ENCODE measurements at regions not wholly inside any gene's neighbourhood (a gene's known extent, or its start where the extent isn't known, plus 50 kb on each side); places are given as distances from the start of the nearest gene placed in this dataset.

DNA sequence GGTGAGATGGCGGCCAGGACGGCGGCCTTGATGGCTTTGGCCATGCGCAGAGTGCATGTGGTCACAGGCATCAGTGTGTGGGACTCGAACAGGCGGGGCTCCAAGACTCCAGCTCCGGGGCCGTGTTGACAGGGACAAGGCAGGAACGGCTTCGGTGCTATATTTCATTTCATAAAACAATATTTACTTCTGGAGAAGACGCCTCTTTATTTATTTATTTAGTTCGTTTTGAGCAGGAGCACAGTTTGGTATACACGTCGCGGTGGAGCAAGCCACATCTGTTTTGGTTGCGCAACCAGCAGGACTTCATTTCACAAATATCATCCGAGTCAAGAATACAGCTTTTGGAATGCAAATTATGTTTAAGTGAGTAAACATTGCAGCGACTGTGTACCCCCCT, 166.7 kb upstream of the TSHZ3 start:
- Histone ChIP-seq H3K9me3 (ENCODE audit: control insufficient read depth, insufficient read depth, low read depth, low read length) (peaks cover 3% of the 10 kb centered on the region; the same call in 1 of the 2 replicates), H3K27me3 (ENCODE audit: control insufficient read depth, insufficient read depth, low read length) (no peaks in the 10 kb centered on the region), H3K27ac (ENCODE audit: low read depth, low read length) (no peak overlapping the region), H3K36me3 (ENCODE audit: control insufficient read depth, insufficient read depth, low read length) (no peaks in the 10 kb centered on the region), H3K4me1 (ENCODE audit: control insufficient read depth, insufficient read depth, low read length) (peaks cover 11% of the 10 kb centered on the region), H3K4me3 (ENCODE audit: low read depth, low read length) (no peak overlapping the region), H3K9ac (ENCODE audit: low read length) (no peak overlapping the region)

DNA sequence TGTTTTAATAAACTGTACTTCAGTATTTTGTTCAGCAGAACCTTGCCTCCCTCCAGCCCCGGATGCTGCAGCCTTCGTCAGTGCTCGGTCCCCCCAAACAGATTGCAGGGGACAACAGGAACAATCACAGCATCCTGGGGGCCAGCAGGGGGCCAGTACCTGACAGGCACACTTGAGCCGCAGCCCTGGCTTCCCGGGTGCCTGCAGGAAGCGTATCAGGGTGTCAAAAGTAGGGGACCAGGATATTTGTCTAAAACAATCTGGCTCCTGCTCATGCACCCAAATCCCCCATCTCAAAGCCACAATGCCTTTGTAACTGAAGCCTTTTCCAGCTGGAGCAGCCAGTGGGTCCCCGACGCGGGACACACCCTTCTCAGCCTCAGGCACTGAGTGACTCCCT, 167.5 kb upstream of the TSHZ3 start:
- H3K9me3 ChIP-seq (ENCODE audit: control insufficient read depth, insufficient read depth, low read depth, low read length) = peaks cover 3% of the 10 kb centered on the region; the same call in 1 of the 2 replicates
- H3K4me1 ChIP-seq (ENCODE audit: control insufficient read depth, insufficient read depth, low read length) = peaks cover 11% of the 10 kb centered on the region
- no peaks in the 10 kb centered on the region for H3K36me3 ChIP-seq (ENCODE audit: control insufficient read depth, insufficient read depth, low read length)
- no peak overlapping the region for H3K9ac ChIP-seq (ENCODE audit: low read length)
- no peaks in the 10 kb centered on the region for H3K27me3 ChIP-seq (ENCODE audit: control insufficient read depth, insufficient read depth, low read length)
- H3K27ac ChIP-seq (ENCODE audit: low read depth, low read length) = no peak overlapping the region
- no peak overlapping the region for H3K4me3 ChIP-seq (ENCODE audit: low read depth, low read length)

DNA sequence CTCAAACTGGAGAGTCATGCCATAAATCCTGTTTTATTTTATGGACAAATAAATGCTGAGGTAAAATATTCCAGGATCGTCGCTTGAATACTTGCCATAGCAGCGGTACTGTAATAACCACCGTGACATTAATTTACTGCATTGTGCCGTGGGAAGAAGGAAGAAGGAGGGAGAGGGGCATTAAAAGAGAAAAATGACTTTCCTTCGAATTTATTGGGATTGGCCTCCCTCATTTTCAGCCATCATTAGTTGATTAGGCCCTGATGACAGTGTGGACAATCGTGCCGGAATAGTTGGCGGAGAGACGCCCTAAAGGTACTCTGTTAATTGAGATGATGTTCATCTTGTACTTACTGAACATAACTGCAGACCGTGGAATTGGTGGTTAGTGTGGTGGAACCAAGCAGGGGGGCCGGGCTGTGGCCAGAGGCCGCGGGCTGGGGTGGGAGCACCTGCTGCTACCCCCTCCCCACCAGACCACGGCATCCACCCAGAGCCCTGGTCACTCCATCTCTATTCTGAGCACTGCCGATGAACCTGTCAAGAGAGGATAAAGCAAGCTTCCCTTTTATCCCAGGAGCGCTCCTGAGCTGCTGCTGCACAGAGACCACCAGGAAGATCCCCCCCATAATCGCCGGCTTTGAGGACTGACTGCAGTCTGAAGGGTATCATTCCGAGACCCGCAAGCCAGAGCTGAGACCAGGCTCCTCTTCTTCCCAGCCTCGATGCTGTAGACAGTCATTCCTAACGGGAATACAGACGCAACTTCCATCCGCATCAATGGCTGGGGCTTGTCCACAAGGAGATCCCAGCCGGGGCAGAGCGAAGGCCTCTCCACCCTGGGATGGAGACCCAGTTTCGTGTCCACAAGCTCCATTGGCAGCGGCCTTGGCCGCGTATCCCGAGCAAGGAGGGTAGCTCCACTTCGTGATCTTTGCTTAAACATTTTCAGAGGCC, 168.3 kb upstream of the TSHZ3 start:
- peaks cover 11% of the 10 kb centered on the region for H3K4me1 ChIP-seq (ENCODE audit: control insufficient read depth, insufficient read depth, low read length)
- H3K36me3 ChIP-seq (ENCODE audit: control insufficient read depth, insufficient read depth, low read length) = no peaks in the 10 kb centered on the region
- H3K9ac ChIP-seq (ENCODE audit: low read length) = peak overlapping the region; percentile 27
- H3K27ac ChIP-seq (ENCODE audit: low read depth, low read length) = peak overlapping the region; percentile 19; the same call in 1 of the 2 replicates
- peaks cover 3% of the 10 kb centered on the region; the same call in 1 of the 2 replicates for H3K9me3 ChIP-seq (ENCODE audit: control insufficient read depth, insufficient read depth, low read depth, low read length)
- H3K27me3 ChIP-seq (ENCODE audit: control insufficient read depth, insufficient read depth, low read length) = no peaks in the 10 kb centered on the region
- no peak overlapping the region for H3K4me3 ChIP-seq (ENCODE audit: low read depth, low read length)

DNA sequence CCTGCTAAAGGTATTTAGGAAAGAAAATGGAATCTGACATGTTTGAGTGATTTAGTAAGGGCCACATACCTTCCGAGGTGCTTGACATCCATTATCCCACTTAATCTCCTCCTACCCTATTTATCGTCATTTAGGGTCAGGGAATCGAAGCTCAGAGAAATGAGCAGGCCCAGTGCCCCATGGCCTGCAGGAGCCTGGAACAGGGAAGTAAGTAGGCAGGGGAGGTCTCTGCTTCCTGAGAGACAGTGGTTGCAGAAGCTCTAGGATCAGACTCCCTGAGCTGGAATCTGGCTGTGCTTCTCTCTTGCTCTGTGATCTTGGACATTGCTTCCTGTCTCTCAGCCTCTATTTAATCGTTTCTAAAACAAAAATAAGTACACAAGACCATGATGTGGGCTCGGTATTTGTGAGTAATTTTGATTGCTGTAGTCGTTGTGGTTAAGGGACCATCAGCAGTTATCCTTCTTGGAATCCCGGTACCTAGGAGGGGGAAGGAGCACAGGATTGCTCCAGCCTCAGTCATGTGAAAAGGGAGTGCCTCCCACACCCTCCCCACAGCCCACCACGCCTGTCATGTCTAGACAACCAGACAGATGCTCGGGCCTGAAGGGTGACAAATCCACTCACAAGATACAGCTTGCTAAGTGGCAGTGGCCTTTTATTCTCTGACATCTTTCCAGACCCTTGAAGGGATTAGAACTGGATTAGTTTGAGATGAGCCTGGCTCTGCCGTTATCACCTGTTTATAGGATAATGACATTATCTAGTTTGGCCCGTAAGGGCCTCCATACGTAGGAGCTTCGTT, 169.2 kb upstream of the TSHZ3 start:
- H3K4me3 ChIP-seq (ENCODE audit: low read depth, low read length) = no peak overlapping the region
- H3K9me3 ChIP-seq (ENCODE audit: control insufficient read depth, insufficient read depth, low read depth, low read length) = peaks cover 3% of the 10 kb centered on the region; the same call in 1 of the 2 replicates
- peak overlapping the region; percentile 19; the same call in 1 of the 2 replicates for H3K27ac ChIP-seq (ENCODE audit: low read depth, low read length)
- no peaks in the 10 kb centered on the region for H3K27me3 ChIP-seq (ENCODE audit: control insufficient read depth, insufficient read depth, low read length)
- H3K4me1 ChIP-seq (ENCODE audit: control insufficient read depth, insufficient read depth, low read length) = peaks cover 11% of the 10 kb centered on the region
- no peaks in the 10 kb centered on the region for H3K36me3 ChIP-seq (ENCODE audit: control insufficient read depth, insufficient read depth, low read length)
- H3K9ac ChIP-seq (ENCODE audit: low read length) = peak overlapping the region; percentile 27

DNA sequence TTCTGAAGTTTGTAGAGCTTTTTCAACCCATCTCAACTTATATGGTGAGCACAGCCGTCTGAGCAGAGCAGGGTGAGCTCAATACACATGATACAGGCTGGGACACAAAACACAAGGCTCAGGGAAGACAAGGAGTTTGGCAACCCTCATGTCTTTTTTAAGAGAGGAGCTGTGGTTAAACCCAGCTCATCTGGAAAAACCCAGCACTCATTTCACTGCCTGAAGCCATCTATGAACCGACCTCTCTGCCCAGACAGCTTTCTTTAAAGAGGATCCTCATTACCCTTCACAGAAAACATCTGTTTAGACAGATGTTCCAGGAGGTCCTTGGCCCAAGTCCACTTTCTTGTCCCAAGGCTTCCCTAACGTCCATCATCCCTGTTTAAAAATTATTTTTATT, 170.0 kb upstream of the TSHZ3 start:
- no peaks in the 10 kb centered on the region for H3K36me3 ChIP-seq (ENCODE audit: control insufficient read depth, insufficient read depth, low read length)
- peaks cover 9% of the 10 kb centered on the region for H3K4me1 ChIP-seq (ENCODE audit: control insufficient read depth, insufficient read depth, low read length)
- no peaks in the 10 kb centered on the region for H3K27me3 ChIP-seq (ENCODE audit: control insufficient read depth, insufficient read depth, low read length)
- peaks cover 4% of the 10 kb centered on the region for H3K9me3 ChIP-seq (ENCODE audit: control insufficient read depth, insufficient read depth, low read depth, low read length)
- H3K27ac ChIP-seq (ENCODE audit: low read depth, low read length) = peak overlapping the region; percentile 20; the same call in 1 of the 2 replicates
- no peak overlapping the region for H3K4me3 ChIP-seq (ENCODE audit: low read depth, low read length)
- peak overlapping the region; percentile 36 for H3K9ac ChIP-seq (ENCODE audit: low read length)

DNA sequence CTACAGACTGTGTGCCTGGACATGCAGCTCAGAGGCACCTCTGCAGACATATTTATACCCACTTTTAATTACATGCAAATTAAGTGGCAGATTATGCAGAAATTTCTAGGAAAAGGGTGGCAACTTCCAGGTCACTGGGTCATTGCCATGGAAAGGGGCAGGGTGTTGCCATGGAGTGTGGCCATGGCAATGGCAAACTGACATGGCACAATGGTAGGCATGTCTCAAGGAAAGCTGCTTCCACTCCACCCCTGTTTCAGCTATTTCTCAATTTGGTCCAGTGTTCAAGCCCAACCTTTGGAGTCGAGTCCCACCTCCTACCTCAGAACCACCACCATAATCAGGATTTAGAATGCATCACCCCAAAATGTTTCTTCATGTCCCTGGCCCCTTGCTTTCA, 170.7 kb upstream of the TSHZ3 start:
- Histone ChIP-seq H3K9me3 (ENCODE audit: control insufficient read depth, insufficient read depth, low read depth, low read length) (peaks cover 8% of the 10 kb centered on the region), H3K4me1 (ENCODE audit: control insufficient read depth, insufficient read depth, low read length) (peaks cover 9% of the 10 kb centered on the region), H3K4me3 (ENCODE audit: low read depth, low read length) (no peak overlapping the region), H3K9ac (ENCODE audit: low read length) (no peak overlapping the region), H3K27me3 (ENCODE audit: control insufficient read depth, insufficient read depth, low read length) (no peaks in the 10 kb centered on the region), H3K36me3 (ENCODE audit: control insufficient read depth, insufficient read depth, low read length) (no peaks in the 10 kb centered on the region), H3K27ac (ENCODE audit: low read depth, low read length) (no peak overlapping the region)

DNA sequence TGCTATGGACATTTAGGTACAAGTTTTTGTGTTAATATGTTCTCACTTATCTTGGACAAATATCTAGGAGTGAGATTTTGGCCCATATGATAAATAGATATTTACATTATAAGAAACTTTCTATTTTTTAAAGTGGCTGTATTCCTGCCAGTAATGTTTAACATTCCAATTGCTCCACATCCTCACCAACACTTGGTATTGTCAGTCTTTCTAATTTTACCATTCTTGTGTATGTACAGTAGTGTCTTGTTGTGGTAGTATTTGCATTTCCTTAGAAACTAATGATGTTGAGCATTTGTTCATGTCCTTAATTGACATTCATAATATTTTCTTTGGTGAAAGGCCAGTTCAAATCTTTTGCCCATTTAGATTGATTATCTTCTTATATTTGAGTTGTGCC, 171.4 kb upstream of the TSHZ3 start:
- no peaks in the 10 kb centered on the region for H3K27me3 ChIP-seq (ENCODE audit: control insufficient read depth, insufficient read depth, low read length)
- H3K27ac ChIP-seq (ENCODE audit: low read depth, low read length) = no peak overlapping the region
- no peaks in the 10 kb centered on the region for H3K36me3 ChIP-seq (ENCODE audit: control insufficient read depth, insufficient read depth, low read length)
- peaks cover 8% of the 10 kb centered on the region for H3K9me3 ChIP-seq (ENCODE audit: control insufficient read depth, insufficient read depth, low read depth, low read length)
- H3K4me3 ChIP-seq (ENCODE audit: low read depth, low read length) = no peak overlapping the region
- H3K4me1 ChIP-seq (ENCODE audit: control insufficient read depth, insufficient read depth, low read length) = peaks cover 9% of the 10 kb centered on the region
- H3K9ac ChIP-seq (ENCODE audit: low read length) = no peak overlapping the region

DNA sequence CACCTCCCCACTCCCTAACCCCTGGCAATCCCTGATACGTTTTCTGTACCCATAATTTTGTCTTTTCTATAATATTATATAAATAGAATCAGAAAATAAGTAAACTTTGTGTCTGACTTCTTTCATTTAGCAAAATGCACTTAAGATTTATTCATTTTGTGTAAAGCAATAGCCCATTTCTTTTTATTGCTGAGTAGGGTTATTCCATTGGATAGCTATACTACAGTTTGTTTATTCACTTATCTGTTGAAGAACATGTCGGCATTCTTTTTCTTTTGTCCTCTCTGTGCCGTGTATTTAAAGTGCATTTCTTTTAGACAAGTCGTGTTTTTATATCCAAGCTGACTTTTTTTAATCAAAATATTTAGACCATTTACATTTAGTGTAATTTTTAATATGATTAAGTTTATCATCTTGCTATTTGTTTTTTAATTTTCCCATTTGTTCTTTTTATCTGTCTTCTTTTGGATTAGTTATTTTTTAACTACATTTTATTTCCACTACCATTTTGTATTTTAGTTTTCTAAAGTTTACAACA, 176.4 kb upstream of the TSHZ3 start:
- no peaks in the 10 kb centered on the region for H3K36me3 ChIP-seq (ENCODE audit: control insufficient read depth, insufficient read depth, low read length)
- H3K4me3 ChIP-seq (ENCODE audit: low read depth, low read length) = no peak overlapping the region
- no peaks in the 10 kb centered on the region for H3K27me3 ChIP-seq (ENCODE audit: control insufficient read depth, insufficient read depth, low read length)
- no peaks in the 10 kb centered on the region for H3K4me1 ChIP-seq (ENCODE audit: control insufficient read depth, insufficient read depth, low read length)
- no peak overlapping the region for H3K27ac ChIP-seq (ENCODE audit: low read depth, low read length)
- no peak overlapping the region for H3K9ac ChIP-seq (ENCODE audit: low read length)
- peaks cover 11% of the 10 kb centered on the region for H3K9me3 ChIP-seq (ENCODE audit: control insufficient read depth, insufficient read depth, low read depth, low read length)

DNA sequence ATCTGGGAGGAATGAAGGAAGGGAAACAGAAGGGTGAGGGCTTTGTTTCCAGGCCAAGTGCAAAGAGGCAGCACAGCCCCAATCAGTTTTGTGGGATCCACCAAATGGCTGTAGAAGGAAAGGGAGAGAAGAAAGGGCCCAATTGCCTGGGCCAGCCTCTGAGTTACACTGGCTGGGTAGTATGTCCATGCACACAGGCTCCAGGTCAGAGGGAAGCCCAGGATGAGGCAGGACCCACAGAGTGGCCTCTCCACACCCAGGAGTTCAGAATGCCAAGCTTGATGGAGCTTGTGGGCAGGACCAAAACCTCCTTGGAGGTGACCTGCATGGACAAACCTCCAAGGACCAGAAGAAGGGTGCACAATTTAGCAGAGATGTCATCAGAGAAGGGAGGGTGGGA, 178.2 kb upstream of the TSHZ3 start:
- no peak overlapping the region for H3K9ac ChIP-seq (ENCODE audit: low read length)
- peaks cover 9% of the 10 kb centered on the region; the same call in 1 of the 2 replicates for H3K9me3 ChIP-seq (ENCODE audit: control insufficient read depth, insufficient read depth, low read depth, low read length)

DNA sequence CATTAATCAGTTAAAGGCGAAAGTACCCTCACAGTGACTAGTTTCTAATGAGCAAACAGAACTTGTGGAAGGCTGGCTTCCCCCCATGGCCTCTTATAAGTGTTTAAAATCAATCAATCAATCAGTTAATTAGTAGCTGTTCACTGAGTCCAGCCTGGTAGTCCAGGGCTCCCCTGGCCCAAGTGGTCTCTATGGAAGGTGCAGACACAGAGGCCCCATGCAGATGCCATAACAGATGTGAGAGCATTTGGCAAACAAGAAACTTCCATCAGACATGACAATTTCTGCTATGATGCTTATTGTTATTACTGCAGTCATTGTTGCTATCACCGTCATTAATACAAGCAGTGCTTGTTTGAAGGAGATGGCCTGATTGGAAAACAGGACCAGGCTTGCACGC, 179.0 kb upstream of the TSHZ3 start:
- Histone ChIP-seq H3K36me3 (ENCODE audit: control insufficient read depth, insufficient read depth, low read length) (no peaks in the 10 kb centered on the region), H3K9ac (ENCODE audit: low read length) (no peak overlapping the region), H3K9me3 (ENCODE audit: control insufficient read depth, insufficient read depth, low read depth, low read length) (peaks cover 9% of the 10 kb centered on the region; the same call in 1 of the 2 replicates), H3K4me3 (ENCODE audit: low read depth, low read length) (no peak overlapping the region), H3K27ac (ENCODE audit: low read depth, low read length) (no peak overlapping the region), H3K4me1 (ENCODE audit: control insufficient read depth, insufficient read depth, low read length) (peaks cover 5% of the 10 kb centered on the region; the same call in 1 of the 2 replicates), H3K27me3 (ENCODE audit: control insufficient read depth, insufficient read depth, low read length) (no peaks in the 10 kb centered on the region)

More for the DNA sequence above, 178.2 kb upstream of the TSHZ3 start:
- Histone ChIP-seq H3K4me1 (ENCODE audit: control insufficient read depth, insufficient read depth, low read length) (peaks cover 5% of the 10 kb centered on the region; the same call in 1 of the 2 replicates), H3K36me3 (ENCODE audit: control insufficient read depth, insufficient read depth, low read length) (no peaks in the 10 kb centered on the region), H3K27me3 (ENCODE audit: control insufficient read depth, insufficient read depth, low read length) (no peaks in the 10 kb centered on the region), H3K27ac (ENCODE audit: low read depth, low read length) (no peak overlapping the region), H3K4me3 (ENCODE audit: low read depth, low read length) (no peak overlapping the region)

All from HUES6 (cell line).